Chondrocyte (in vitro differentiated cells): ENCODE measurements at regions not wholly inside any gene's neighbourhood (a gene's known extent, or its start where the extent isn't known, plus 50 kb on each side); places are given as distances from the start of the nearest gene placed in this dataset.

ENCODE experiments used
- DNase-seq: peaks from one replicate; pipeline ENCODE4 v3.0.0; 2021; ENCODE audit warnings: mixed read lengths, low spot score
- H3K27ac Mint-ChIP-seq: one replicate; pipeline ENCODE4 v1.8.0; 2021; ENCODE audit warnings: mild to moderate bottlenecking, moderate library complexity, mixed read lengths; ENCODE audit not compliant: unreplicated experiment
- H3K27me3 Mint-ChIP-seq: 2 replicates; pipeline ENCODE4 v1.8.0; 2021; ENCODE audit warnings: low read depth, mixed read lengths
- H3K36me3 Mint-ChIP-seq: 2 replicates; pipeline ENCODE4 v1.8.0; 2021; ENCODE audit warnings: low read depth, mixed read lengths
- H3K4me1 Mint-ChIP-seq: 2 replicates; pipeline ENCODE4 v1.8.0; 2021; ENCODE audit warnings: low read depth, mild to moderate bottlenecking, mixed read lengths
- H3K4me3 Mint-ChIP-seq: one replicate; pipeline ENCODE4 v1.8.0; 2021; ENCODE audit warnings: mild to moderate bottlenecking, moderate library complexity, mixed read lengths; ENCODE audit not compliant: unreplicated experiment
- H3K9me3 Mint-ChIP-seq: 2 replicates; pipeline ENCODE4 v1.8.0; 2021; ENCODE audit warnings: low read depth, mixed read lengths
- CTCF ChIP-seq: fragments of 200-600 bp; sonication (generic); IDR thresholded peaks from 2 replicates; pipeline ENCODE4 v1.5.0; 2021; ENCODE audit warnings: antibody characterized with exemption, mild to moderate bottlenecking, moderate library complexity

- no peaks in the 10 kb centered on the region for H3K36me3 Mint-ChIP-seq
- no peaks in the 10 kb centered on the region for H3K27me3 Mint-ChIP-seq
- H3K4me1 Mint-ChIP-seq = peaks cover 11% of the 10 kb centered on the region
- no peaks in the 10 kb centered on the region for H3K9me3 Mint-ChIP-seq
- no peak for DNase-seq
- no peak overlapping the region for H3K27ac Mint-ChIP-seq
- TF ChIP-seq CTCF = no peak
- no peak overlapping the region for H3K4me3 Mint-ChIP-seq
These were observed 133.2 kb upstream of the ARHGAP5 start for GRCh38 chr14:31943861-31944255.

- no peaks in the 10 kb centered on the region for H3K9me3 Mint-ChIP-seq
- DNase-seq = no peak
- peaks cover 11% of the 10 kb centered on the region for H3K4me1 Mint-ChIP-seq
- no peaks in the 10 kb centered on the region for H3K36me3 Mint-ChIP-seq
- no peak overlapping the region for H3K4me3 Mint-ChIP-seq
- no peak overlapping the region for H3K27ac Mint-ChIP-seq
- H3K27me3 Mint-ChIP-seq = no peaks in the 10 kb centered on the region
- TF ChIP-seq CTCF = no peak
These were observed 132.6 kb upstream of the ARHGAP5 start for GRCh38 chr14:31944256-31945073.

GRCh38 chr14:31945074-31945613 lies 132.0 kb upstream of the ARHGAP5 start:
- Mint-ChIP-seq H3K27me3 (no peaks in the 10 kb centered on the region), H3K4me3 (no peak overlapping the region), H3K27ac (no peak overlapping the region), H3K4me1 (peaks cover 16% of the 10 kb centered on the region), H3K9me3 (no peaks in the 10 kb centered on the region), H3K36me3 (no peaks in the 10 kb centered on the region)
- TF ChIP-seq CTCF = no peak
- no peak for DNase-seq

- no peak for TF ChIP-seq CTCF
- Mint-ChIP-seq H3K4me1 (peaks cover 21% of the 10 kb centered on the region), H3K4me3 (no peak overlapping the region), H3K36me3 (no peaks in the 10 kb centered on the region), H3K9me3 (no peaks in the 10 kb centered on the region), H3K27ac (no peak overlapping the region), H3K27me3 (no peaks in the 10 kb centered on the region)
- no peak for DNase-seq
These were observed 131.4 kb upstream of the ARHGAP5 start for GRCh38 chr14:31945701-31946100.

- H3K4me3 Mint-ChIP-seq = no peak overlapping the region
These were observed 130.0 kb upstream of the ARHGAP5 start for GRCh38 chr14:31947076-31947475.

More at GRCh38 chr14:31947076-31947475, 130.0 kb upstream of the ARHGAP5 start:
- no peak overlapping the region for H3K27ac Mint-ChIP-seq
- no peak for DNase-seq
- H3K27me3 Mint-ChIP-seq = no peaks in the 10 kb centered on the region
- H3K9me3 Mint-ChIP-seq = no peaks in the 10 kb centered on the region
- H3K36me3 Mint-ChIP-seq = no peaks in the 10 kb centered on the region
- no peak for TF ChIP-seq CTCF
- H3K4me1 Mint-ChIP-seq = peaks cover 26% of the 10 kb centered on the region
